ENCODE measurements at regions not wholly inside any gene's neighbourhood (a gene's known extent, or its start where the extent isn't known, plus 50 kb on each side); places are given as distances from the start of the nearest gene placed in this dataset.
"Not testable (repeated sequence)": the region's sequence is repeated elsewhere in the genome, so short reads cannot be mapped to it uniquely, and the experiment has no call there.

- TF ChIP-seq, protein P1, sequence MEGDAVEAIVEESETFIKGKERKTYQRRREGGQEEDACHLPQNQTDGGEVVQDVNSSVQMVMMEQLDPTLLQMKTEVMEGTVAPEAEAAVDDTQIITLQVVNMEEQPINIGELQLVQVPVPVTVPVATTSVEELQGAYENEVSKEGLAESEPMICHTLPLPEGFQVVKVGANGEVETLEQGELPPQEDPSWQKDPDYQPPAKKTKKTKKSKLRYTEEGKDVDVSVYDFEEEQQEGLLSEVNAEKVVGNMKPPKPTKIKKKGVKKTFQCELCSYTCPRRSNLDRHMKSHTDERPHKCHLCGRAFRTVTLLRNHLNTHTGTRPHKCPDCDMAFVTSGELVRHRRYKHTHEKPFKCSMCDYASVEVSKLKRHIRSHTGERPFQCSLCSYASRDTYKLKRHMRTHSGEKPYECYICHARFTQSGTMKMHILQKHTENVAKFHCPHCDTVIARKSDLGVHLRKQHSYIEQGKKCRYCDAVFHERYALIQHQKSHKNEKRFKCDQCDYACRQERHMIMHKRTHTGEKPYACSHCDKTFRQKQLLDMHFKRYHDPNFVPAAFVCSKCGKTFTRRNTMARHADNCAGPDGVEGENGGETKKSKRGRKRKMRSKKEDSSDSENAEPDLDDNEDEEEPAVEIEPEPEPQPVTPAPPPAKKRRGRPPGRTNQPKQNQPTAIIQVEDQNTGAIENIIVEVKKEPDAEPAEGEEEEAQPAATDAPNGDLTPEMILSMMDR (IDR thresholded peaks at IDR 0.05): not testable (repeated sequence)
- not testable (repeated sequence) for TF ChIP-seq POLR2A (IDR thresholded peaks at IDR 0.05)
Observed at GRCh38 chr10:28994802-28995201, 294.1 kb upstream of the LYZL1 start.
